DND-41 (cell line): ENCODE measurements at regions not wholly inside any gene's neighbourhood (a gene's known extent, or its start where the extent isn't known, plus 50 kb on each side); places are given as distances from the start of the nearest gene placed in this dataset.

Source experiments
- EZH2 ChIP-seq: IDR thresholded peaks from 3 replicates; pipeline ENCODE4 v1.6.1; 2012; ENCODE audit warnings: borderline replicate concordance, low read depth, mild to moderate bottlenecking, moderate library complexity, low read length, inconsistent platforms; ENCODE audit not compliant: severe bottlenecking
- TF ChIP-seq, protein P1 (sequence below): IDR thresholded peaks from 2 replicates; pipeline ENCODE4 v1.5.1; 2012; ENCODE audit warnings: borderline replicate concordance, low read length, moderate library complexity, mild to moderate bottlenecking; ENCODE audit not compliant: poor library complexity, severe bottlenecking; ENCODE audit errors: extremely low read depth

- TF ChIP-seq, protein P1, sequence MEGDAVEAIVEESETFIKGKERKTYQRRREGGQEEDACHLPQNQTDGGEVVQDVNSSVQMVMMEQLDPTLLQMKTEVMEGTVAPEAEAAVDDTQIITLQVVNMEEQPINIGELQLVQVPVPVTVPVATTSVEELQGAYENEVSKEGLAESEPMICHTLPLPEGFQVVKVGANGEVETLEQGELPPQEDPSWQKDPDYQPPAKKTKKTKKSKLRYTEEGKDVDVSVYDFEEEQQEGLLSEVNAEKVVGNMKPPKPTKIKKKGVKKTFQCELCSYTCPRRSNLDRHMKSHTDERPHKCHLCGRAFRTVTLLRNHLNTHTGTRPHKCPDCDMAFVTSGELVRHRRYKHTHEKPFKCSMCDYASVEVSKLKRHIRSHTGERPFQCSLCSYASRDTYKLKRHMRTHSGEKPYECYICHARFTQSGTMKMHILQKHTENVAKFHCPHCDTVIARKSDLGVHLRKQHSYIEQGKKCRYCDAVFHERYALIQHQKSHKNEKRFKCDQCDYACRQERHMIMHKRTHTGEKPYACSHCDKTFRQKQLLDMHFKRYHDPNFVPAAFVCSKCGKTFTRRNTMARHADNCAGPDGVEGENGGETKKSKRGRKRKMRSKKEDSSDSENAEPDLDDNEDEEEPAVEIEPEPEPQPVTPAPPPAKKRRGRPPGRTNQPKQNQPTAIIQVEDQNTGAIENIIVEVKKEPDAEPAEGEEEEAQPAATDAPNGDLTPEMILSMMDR: no peak
- no peak for TF ChIP-seq EZH2
Observed at GRCh38 chr20:63090682-63091571, 84.2 kb upstream of the BHLHE23 start.
